ENCODE measurements at regions not wholly inside any gene's neighbourhood (a gene's known extent, or its start where the extent isn't known, plus 50 kb on each side); places are given as distances from the start of the nearest gene placed in this dataset.

GRCh38 chr15:25613134-25613533, 174.3 kb upstream of the UBE3A start:
- Histone ChIP-seq H4K8ac (replicated peaks; ENCODE audit: insufficient read length, low read depth, low read length) (no peak overlapping the region), H3K9ac (ENCODE audit: extremely low read depth, insufficient read length, low read length) (no peak overlapping the region), H2BK5ac (ENCODE audit: insufficient read length, low read length) (no peak overlapping the region), H2BK12ac (ENCODE audit: insufficient read length, low read depth, low read length) (no peak overlapping the region), H3K23ac (ENCODE audit: insufficient read length, low read depth, low read length) (no peak overlapping the region), H3K79me2 (ENCODE audit: insufficient read depth, low read length) (no peaks in the 10 kb centered on the region), H4K5ac (ENCODE audit: insufficient read length, low read depth, low read length) (no peak overlapping the region), H2BK120ac (ENCODE audit: low read depth, low read length, poor library complexity, severe bottlenecking) (no peak overlapping the region), H3K79me1 (ENCODE audit: insufficient read depth, low read depth, low read length, poor library complexity, severe bottlenecking) (no peaks in the 10 kb centered on the region), H3K4ac (ENCODE audit: low read depth, low read length) (no peak overlapping the region), H3K23me2 (ENCODE audit: insufficient read length, low read depth, low read length, poor library complexity, severe bottlenecking) (no peaks in the 10 kb centered on the region), H3K27ac (ENCODE audit: insufficient read length, low read depth, low read length) (no peak overlapping the region), H3K14ac (ENCODE audit: insufficient read depth, low read length) (no peak overlapping the region; the same call in 1 of the 2 replicates), H3K4me1 (ENCODE audit: insufficient read depth, low read length) (no peaks in the 10 kb centered on the region), H3K27me3 (ENCODE audit: insufficient read depth, low read length) (no peaks in the 10 kb centered on the region), H2BK15ac (ENCODE audit: low read depth, low read length) (no peak overlapping the region), H3K18ac (ENCODE audit: insufficient read length, low read depth, low read length) (no peak overlapping the region), H3K9me3 (ENCODE audit: control insufficient read depth, low read depth, low read length) (no peaks in the 10 kb centered on the region), H4K91ac (ENCODE audit: insufficient read length, low read depth, low read length) (no peak overlapping the region), H2AFZ (ENCODE audit: low read length) (no peak overlapping the region), H2BK20ac (ENCODE audit: low read depth, low read length, poor library complexity, severe bottlenecking) (no peak overlapping the region), H3T11ph (ENCODE audit: low read length) (no peak overlapping the region), H3K56ac (ENCODE audit: insufficient read length, low read depth, low read length) (no peak overlapping the region), H2AK5ac (ENCODE audit: insufficient read length, low read length) (no peak overlapping the region), H4K20me1 (ENCODE audit: control insufficient read depth, insufficient read depth, insufficient read length) (no peaks in the 10 kb centered on the region), H3K4me2 (ENCODE audit: insufficient read depth, insufficient read length, low read length) (no peak overlapping the region)
- no peak for DNase-seq
- no peaks in the 10 kb centered on the region for H3K36me3 Mint-ChIP-seq (ENCODE audit: insufficient read depth in 1 of 3, low read depth in 3 of 3)
- TF ChIP-seq CTCF (conservative IDR thresholded peaks at IDR 0.05), result no peak
- H3K4me3 Mint-ChIP-seq, result no peak overlapping the region
- H3K9me3 Mint-ChIP-seq, result no peaks in the 10 kb centered on the region
- H3K27ac Mint-ChIP-seq, result no peak overlapping the region
- WGBS (ENCODE audit: extremely low coverage, insufficient read length, low lambda C conversion rate), result no CpG with 5 or more reads among the region's 9 CpGs
- H3K27me3 Mint-ChIP-seq (ENCODE audit: low read depth), result peaks cover 15% of the 10 kb centered on the region
- peaks cover 3 to 5% of the 10 kb centered on the region in 2 experiments; a peak in 2 of 4 replicates for H3K4me1 Mint-ChIP-seq
